Tibial nerve (tissue), 4 donors: ENCODE measurements at regions not wholly inside any gene's neighbourhood (a gene's known extent, or its start where the extent isn't known, plus 50 kb on each side); places are given as distances from the start of the nearest gene placed in this dataset.

Experiments
- CTCF ChIP-seq, 5 experiments: fragments of 200-600 bp in 3 of 5; fragments of 450-650 bp in 2 of 5; sonication (generic) in 3 of 5; IDR thresholded peaks; one replicate each; pipeline ENCODE4 v1.5.1; 2016 to 2019; ENCODE audit warnings: antibody characterized with exemption in 5 of 5, mild to moderate bottlenecking in 3 of 5, moderate library complexity in 2 of 5
- EP300 ChIP-seq, 2 donors: sonication (generic); formaldehyde crosslinking; IDR thresholded peaks; one replicate each; pipeline ENCODE4 v1.6.1; 2017; ENCODE audit warnings: antibody characterized with exemption in 2 of 2, mild to moderate bottlenecking in 1 of 2

- no peak for TF ChIP-seq CTCF (IDR thresholded peaks at IDR 0.05)
- no peak for TF ChIP-seq EP300 (IDR thresholded peaks at IDR 0.05)
Measured at GRCh38 chr13:74726206-74726605, 592.0 kb upstream of the KLF12 start.
